GM18867 (cell line): ENCODE measurements at regions not wholly inside any gene's neighbourhood (a gene's known extent, or its start where the extent isn't known, plus 50 kb on each side); places are given as distances from the start of the nearest gene placed in this dataset.

Experiments
- ATAC-seq: cut with Tn5 transposase; IDR thresholded peaks from one replicate; pipeline ENCODE4 v1.9.1; 2021; ENCODE audit warnings: mild to moderate bottlenecking, moderate library complexity; ENCODE audit not compliant: unreplicated experiment

DNA sequence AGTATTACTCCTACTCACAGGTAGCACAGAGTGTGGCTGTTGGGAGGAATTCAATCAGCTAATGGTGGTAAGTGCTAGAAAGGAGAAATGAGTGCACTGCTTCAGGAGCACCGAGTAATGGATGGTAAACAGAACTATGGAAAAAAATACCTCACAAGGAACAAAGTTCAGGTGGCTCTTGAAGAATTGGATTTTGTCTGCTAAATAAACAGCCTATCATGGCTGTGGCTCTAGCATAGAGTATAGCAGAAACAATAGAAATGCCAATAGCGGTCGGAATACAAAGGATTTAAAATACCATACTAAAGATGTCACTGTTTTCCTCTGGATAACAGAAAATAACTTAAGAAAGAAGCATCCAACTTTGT lies 482.5 kb downstream of the NUP35 start:
- no peak for ATAC-seq

- no peak for ATAC-seq
Observed at GRCh38 chr2:183607995-183608394, 483.8 kb downstream of the NUP35 start.

GRCh38 chr2:183608747-183609146 lies 484.5 kb downstream of the NUP35 start:
- ATAC-seq: no peak

DNA sequence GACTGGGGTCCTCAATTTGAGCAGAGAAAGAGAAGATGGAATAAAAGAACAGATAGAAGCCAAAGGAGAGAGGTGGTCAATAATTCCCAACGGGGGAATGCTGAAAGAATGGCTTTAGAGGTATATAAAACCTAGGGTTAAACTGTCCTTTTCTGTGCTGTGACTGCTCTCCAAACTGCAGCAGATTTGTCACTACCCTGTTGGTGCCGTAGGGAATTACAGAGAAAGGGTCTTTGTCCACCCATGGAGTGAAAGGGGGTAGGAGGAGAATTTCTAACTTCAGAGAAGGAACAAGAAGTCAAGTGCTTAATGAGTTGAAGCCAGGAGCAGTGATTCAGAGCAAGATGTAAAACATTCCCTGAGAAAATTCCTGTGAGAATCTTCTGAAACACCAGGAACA lies 486.5 kb downstream of the NUP35 start:
- no peak for ATAC-seq

DNA sequence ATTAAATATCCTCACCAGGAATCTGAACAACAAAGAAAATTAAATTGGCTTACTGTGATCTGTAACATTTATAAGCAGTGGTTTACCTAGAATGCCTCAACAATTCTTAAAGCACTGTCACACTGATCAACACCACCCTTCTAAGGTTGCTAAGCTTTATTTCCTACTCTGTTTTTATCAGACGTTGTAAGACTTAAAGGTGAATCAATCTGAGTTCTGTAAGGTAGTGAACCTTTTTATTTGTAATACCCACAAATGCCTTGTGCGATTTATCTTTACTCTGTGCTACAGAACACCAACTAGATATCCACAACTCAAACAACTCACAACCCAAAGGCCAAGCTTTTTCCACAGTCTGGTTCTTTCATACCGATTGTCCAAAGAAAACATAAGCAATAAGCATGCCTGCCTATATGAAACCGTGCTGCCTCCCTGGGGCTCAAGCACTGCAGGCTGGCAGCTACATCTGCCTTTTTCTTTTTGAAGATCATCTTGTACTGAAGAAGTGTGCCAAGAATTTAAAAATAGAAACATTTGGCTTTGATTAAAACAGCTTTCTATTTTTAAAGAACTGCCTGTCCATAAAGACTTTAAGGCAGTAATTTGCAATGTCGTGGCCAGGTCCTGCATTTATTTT lies 490.7 kb downstream of the NUP35 start:
- no peak for ATAC-seq

- ATAC-seq: no peak
Observed at GRCh38 chr2:183623227-183623626, 499.0 kb downstream of the NUP35 start.

GRCh38 chr2:183630964-183631363 lies 506.7 kb downstream of the NUP35 start:
- no peak for ATAC-seq

- ATAC-seq: no peak
Observed at GRCh38 chr2:183656121-183656520, 531.9 kb downstream of the NUP35 start.

GRCh38 chr2:183665425-183665824 lies 541.2 kb downstream of the NUP35 start:
- no peak for ATAC-seq

DNA sequence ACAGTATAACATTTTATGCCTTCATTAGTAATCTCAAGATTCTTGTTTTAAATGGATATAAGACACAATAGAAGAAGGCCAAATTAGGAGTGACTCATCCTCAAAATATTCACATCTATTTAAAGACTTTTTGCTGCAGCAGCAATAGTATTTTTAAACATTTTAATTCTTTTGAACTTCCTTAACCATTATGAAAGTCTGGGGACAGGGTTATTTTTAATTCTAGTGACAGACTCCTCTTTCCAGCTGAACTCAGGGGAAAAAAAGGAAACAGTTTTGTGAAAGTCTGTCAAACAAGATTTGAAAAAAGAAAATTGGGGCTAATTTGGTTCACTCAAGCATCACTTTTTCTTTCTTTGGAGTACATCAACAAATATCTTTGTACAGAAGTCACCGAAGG lies 541.8 kb downstream of the NUP35 start:
- ATAC-seq: no peak

DNA sequence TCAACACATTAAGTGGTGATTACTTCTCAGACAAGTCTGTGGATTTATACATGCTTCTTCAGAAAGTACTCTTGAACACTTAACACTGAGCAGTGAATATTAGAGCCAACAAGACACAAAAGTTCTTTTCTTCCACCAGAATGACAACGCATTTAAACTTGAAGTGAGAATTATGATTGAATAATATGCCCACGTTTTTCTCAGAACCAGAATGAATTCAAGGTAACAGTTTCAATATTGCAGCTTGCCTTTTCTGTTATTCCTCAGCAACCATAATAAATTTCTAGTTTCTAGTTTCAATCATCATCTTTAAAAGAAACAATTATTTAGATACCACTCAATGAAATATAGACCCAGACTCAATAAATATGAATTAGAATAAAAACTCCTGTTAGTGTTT lies 547.0 kb downstream of the NUP35 start:
- ATAC-seq: no peak

GRCh38 chr2:183678908-183679307 lies 554.7 kb downstream of the NUP35 start:
- ATAC-seq: no peak

DNA sequence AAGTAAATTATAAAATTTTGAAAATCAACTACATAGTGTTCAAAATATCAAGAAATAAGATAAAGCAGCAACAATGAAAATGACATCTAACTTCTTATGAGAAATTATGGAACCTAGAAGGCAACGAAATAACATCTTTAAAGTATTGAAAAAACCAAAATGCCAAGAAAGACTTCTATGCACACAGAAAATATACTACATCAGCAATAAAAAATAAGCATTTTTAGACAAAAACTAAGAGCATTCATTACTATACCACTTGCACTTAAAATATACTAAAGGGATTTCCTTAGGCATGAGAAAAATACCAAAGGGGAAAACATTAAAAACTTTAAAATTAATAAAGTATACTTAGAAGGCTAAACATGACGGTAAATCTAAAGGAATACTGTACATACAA lies 556.3 kb downstream of the NUP35 start:
- ATAC-seq: no peak

DNA sequence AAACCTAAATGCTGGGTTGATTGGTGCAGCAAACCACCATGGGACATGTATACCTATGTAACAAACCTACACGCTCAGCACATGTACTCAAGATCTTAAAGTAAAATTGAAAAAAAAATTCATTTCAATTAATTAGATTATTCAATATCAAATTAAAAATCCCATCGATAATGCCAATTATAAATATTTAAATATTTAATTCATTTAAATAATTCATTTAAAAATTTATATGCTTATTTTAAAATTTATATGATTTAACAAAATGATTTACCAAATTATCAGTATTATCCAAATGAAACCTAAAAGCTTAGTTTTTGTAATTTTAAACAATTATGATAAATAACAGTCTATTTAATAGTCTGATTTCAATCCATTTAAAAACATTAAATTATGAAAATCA lies 560.4 kb downstream of the NUP35 start:
- no peak for ATAC-seq

DNA sequence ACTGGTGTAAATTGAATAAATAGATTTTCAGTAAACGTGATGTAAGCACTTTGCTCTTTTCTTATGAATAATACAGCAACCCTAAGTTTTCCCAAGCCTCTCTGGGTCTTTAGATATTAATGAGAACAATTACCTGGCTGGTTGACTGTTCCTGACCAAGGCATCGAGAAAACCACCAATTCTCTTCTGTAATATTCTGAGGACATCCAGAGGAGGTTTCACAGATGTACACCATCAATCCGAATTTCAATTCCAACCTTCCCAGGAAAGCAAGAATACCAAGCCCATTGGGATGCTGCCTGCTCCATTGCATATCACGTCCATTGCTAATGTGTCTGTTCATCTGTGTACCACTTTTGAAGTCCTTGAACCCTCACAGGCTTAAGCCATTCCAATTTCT lies 571.8 kb downstream of the NUP35 start:
- no peak for ATAC-seq

GRCh38 chr2:183709829-183710228 lies 585.6 kb downstream of the NUP35 start:
- no peak for ATAC-seq

GRCh38 chr2:183718246-183718645 lies 594.0 kb downstream of the NUP35 start:
- no peak for ATAC-seq

DNA sequence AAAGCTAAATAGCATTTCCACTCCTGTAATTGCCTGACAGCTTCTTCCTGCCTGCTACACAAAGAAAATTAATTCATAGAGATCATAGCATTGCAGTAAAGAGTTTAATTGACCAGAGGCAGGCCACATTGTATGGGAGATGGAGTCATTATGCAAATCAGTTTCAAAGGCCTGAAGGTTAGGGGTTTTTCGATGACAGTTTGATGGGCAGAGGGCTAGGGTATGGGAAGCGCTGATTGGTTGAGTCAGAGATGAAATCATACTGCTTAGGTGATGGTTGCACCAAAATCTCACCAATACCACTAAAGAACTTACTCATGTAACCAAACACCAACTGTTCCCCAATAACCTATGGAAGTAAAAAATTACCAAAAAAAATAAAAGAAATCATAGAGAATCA lies 599.0 kb downstream of the NUP35 start:
- ATAC-seq: no peak

GRCh38 chr2:183729380-183729779 lies 605.1 kb downstream of the NUP35 start:
- no peak for ATAC-seq

DNA sequence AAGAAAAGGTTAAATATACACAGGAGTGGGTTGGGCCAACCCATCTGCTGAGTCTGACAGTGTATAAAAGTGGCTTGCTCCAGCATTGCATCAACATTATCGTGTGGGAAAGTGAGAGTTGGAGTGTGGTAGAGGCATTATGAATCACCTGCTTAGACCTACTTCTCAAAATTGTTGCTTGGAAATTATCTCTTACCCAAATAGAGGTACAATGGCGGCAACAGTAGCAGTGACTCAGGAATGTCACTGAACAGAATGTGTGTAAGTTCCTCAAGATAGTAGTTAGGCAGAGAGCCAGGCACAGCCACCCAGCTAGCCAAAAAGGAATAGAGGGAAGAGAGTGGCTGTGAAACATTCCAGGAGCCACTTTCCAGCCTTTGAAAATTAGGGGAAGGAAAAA lies 616.0 kb downstream of the NUP35 start:
- ATAC-seq: no peak

DNA sequence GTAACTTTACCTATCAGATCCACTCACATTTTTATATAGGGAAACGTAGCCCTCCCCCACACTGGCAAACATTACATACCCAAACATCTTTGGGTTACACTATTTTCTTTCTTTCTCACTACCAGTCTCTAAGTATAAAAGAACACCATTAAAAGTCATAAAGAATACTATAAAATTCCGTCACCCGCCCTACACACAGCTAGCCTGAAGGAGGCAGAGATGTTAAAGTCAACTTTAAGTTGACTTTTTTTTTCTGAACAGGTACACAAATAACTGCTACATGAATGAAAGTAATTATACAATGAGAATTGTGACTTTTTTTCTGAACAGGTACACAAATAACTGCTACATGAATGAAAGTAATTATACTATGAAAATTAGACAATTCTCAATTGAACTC lies 628.3 kb downstream of the NUP35 start:
- no peak for ATAC-seq

DNA sequence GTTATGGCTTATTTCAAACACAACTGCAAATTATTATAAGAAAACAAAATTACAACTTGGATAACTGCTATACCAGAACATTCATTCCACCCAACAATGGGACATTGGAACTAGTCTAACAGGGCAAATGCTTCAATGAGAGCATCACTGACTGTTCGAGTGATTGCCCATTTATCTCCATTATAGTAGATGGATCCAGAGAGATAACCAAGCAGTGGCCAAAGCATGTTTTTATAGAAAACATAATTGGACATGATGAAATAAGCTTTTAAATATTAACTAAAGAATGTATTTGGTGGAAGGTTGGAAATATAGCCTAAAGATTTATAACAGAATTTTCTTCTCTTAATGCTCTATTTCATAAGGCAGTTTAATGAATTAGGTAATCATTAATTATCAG lies 634.8 kb downstream of the NUP35 start:
- ATAC-seq: no peak

DNA sequence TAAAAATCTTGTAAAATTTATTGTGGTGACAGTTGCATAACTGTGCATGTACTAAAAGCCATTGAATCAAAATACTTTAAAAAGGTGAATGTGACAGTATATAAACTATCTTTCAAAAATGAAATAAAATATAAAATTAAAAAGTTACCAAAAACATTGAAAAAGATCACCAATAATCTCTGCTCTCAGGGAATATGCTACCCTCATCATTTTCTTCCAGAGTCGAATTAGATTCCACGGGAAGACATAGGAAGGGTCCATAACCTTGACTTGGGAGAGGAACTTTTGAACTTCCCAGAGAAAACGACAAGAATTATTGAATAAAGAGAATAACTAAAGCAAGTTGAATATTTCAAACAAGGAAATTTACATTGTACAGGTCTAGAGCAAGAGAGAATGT lies 649.5 kb downstream of the NUP35 start:
- no peak for ATAC-seq

DNA sequence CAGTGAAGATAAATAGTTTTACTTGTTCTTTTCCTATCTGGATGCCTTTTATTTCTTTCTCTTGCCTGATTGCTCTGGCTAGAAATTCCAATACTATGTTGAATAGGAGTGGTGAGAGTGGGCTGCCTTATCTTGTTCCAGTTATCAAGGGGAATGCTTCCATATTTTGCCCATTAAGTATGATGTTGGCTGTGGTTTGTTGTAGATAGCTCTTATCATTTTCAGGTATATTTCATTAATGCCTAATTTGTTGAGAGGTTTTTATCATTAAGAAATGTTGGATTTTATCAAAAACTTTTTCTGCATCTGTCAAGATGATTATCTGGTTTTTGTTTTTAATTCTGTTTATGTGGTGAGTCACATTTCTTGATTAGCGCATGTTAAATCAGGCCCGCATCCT lies 655.8 kb downstream of the NUP35 start:
- no peak for ATAC-seq
